Nephron progenitor cell (in vitro differentiated cells): ENCODE measurements at regions not wholly inside any gene's neighbourhood (a gene's known extent, or its start where the extent isn't known, plus 50 kb on each side); places are given as distances from the start of the nearest gene placed in this dataset.

Source experiments
- DNase-seq: peaks from one replicate; pipeline ENCODE4 v3.0.0; 2021
- H3K27ac Mint-ChIP-seq: 2 replicates; pipeline ENCODE4 v1.8.0; 2021; ENCODE audit warnings: mild to moderate bottlenecking, moderate library complexity, mixed read lengths
- H3K27me3 Mint-ChIP-seq: 2 replicates; pipeline ENCODE4 v1.8.0; 2021; ENCODE audit warnings: mild to moderate bottlenecking, low read depth, mixed read lengths; ENCODE audit not compliant: poor library complexity
- H3K36me3 Mint-ChIP-seq: 2 replicates; pipeline ENCODE4 v1.8.0; 2021; ENCODE audit warnings: low read depth, mixed read lengths
- H3K4me1 Mint-ChIP-seq: 2 replicates; pipeline ENCODE4 v1.8.0; 2021; ENCODE audit warnings: mixed read lengths
- H3K4me3 Mint-ChIP-seq: 2 replicates; pipeline ENCODE4 v1.8.0; 2021; ENCODE audit warnings: mild to moderate bottlenecking, moderate library complexity, mixed read lengths
- H3K9me3 Mint-ChIP-seq: 2 replicates; pipeline ENCODE4 v1.8.0; 2021; ENCODE audit warnings: mild to moderate bottlenecking, moderate library complexity, mixed read lengths
- CTCF ChIP-seq: fragments of 200-600 bp; sonication (generic); IDR thresholded peaks from 2 replicates; pipeline ENCODE4 v1.5.0; 2021; ENCODE audit warnings: antibody characterized with exemption

DNA sequence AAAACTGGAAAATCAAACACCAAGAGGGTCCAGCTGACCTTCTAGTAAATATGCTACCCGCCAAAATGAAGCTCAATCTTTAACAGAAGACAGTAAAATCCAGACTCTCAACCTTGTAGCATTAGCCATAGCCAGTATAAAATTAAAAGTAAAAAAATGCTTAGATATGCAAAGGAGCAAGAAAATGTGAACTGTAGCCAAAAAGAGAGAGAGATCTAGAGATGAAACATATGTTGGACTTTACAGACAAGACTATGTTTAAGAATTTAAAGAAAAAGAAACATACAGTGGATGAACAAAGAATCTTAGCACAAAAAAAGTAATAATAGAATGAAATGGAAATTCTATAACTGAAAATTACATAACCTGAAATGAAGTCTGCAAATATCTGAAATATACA is 344.5 kb downstream of the LRATD1 start:
- no peak overlapping the region for H3K27ac Mint-ChIP-seq
- H3K9me3 Mint-ChIP-seq = no peaks in the 10 kb centered on the region
- H3K4me3 Mint-ChIP-seq = no peak overlapping the region
- peaks cover 4% of the 10 kb centered on the region for H3K27me3 Mint-ChIP-seq
- no peaks in the 10 kb centered on the region for H3K36me3 Mint-ChIP-seq
- DNase-seq = no peak
- no peak for TF ChIP-seq CTCF
- H3K4me1 Mint-ChIP-seq = peaks cover 5% of the 10 kb centered on the region

GRCh38 chr2:14978845-14979244 is 346.3 kb downstream of the LRATD1 start:
- Mint-ChIP-seq H3K27me3 (peaks cover 3% of the 10 kb centered on the region), H3K36me3 (no peaks in the 10 kb centered on the region), H3K27ac (no peak overlapping the region), H3K4me1 (peaks cover 15% of the 10 kb centered on the region), H3K4me3 (no peak overlapping the region), H3K9me3 (no peaks in the 10 kb centered on the region)
- TF ChIP-seq CTCF = no peak
- DNase-seq = no peak

DNA sequence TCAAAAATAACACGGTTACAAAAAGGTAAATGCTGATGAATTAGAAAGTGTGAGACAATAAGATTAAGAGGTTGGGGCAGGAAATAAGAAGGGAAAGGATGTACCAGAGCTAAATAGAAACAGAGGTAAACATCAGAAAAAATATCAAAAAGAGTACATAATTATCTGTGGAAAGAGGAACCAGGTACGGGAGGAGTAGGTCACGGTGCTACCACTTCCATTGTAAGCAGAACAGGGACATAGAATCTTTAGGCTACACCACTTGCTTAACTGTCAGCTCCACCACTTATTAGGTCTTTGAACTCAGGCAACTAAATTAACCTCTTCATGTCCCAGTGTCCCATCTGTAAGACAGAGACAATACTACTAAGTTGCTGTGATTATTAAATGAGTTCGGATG is 350.3 kb downstream of the LRATD1 start:
- peaks cover 15% of the 10 kb centered on the region for H3K4me1 Mint-ChIP-seq
- DNase-seq = no peak
- H3K9me3 Mint-ChIP-seq = no peaks in the 10 kb centered on the region
- H3K4me3 Mint-ChIP-seq = no peak overlapping the region
- no peak for TF ChIP-seq CTCF
- H3K36me3 Mint-ChIP-seq = no peaks in the 10 kb centered on the region
- H3K27ac Mint-ChIP-seq = no peak overlapping the region
- no peaks in the 10 kb centered on the region for H3K27me3 Mint-ChIP-seq

DNA sequence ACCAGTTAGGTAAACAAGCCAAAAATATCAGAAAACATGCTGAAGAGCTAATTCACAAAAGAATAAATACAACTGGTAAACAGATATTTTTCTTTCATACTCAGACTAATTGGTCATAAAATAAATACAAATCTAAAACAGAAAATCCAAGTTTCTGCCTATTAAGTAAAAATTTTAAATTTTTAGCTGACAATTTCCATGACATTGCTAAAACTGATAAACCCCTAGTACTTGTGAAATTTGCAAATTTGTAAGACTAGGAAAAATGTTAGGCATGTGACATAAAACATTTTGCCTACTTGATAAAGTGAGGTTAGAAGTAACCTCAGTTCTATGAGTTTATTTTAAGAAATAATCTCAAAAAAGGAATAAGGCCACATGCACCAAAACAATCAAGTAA is 356.1 kb downstream of the LRATD1 start:
- no peak for TF ChIP-seq CTCF
- no peaks in the 10 kb centered on the region for H3K4me1 Mint-ChIP-seq
- H3K4me3 Mint-ChIP-seq = no peak overlapping the region
- no peak for DNase-seq
- peaks cover 11% of the 10 kb centered on the region for H3K27me3 Mint-ChIP-seq
- no peaks in the 10 kb centered on the region for H3K36me3 Mint-ChIP-seq
- no peaks in the 10 kb centered on the region for H3K9me3 Mint-ChIP-seq
- H3K27ac Mint-ChIP-seq = no peak overlapping the region

DNA sequence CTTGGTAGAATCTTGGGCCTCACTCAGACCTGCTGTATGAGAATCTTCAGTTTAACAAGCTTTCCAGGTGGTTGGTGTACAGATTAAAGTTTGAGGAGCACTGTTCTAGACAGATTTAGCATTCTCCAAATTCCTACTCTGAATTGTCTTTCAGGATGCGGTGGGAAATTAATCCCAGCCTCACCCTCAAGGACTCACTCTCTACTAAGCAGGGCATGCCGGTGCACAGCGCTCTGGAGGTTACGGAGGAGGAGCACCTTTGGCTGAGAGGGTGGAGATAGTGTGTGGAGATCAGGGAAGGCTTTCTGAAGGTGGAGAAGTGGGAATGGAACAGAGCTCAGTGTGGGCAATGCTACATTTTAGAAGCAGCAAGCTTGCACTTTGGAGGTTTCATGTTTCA is 359.2 kb downstream of the LRATD1 start:
- no peak for TF ChIP-seq CTCF
- peaks cover 4% of the 10 kb centered on the region for H3K4me1 Mint-ChIP-seq
- no peak for DNase-seq

GRCh38 chr2:14994721-14995120 is 362.2 kb downstream of the LRATD1 start:
- Mint-ChIP-seq H3K4me3 (no peak overlapping the region), H3K27ac (no peak overlapping the region), H3K27me3 (peaks cover 18% of the 10 kb centered on the region), H3K9me3 (no peaks in the 10 kb centered on the region), H3K4me1 (peaks cover 6% of the 10 kb centered on the region), H3K36me3 (no peaks in the 10 kb centered on the region)
- TF ChIP-seq CTCF = no peak
- DNase-seq = no peak

More for the DNA sequence above, 359.2 kb downstream of the LRATD1 start:
- Mint-ChIP-seq H3K27ac (no peak overlapping the region), H3K9me3 (no peaks in the 10 kb centered on the region), H3K36me3 (no peaks in the 10 kb centered on the region), H3K4me3 (no peak overlapping the region), H3K27me3 (peaks cover 16% of the 10 kb centered on the region)
